ENCODE measurements at regions not wholly inside any gene's neighbourhood (a gene's known extent, or its start where the extent isn't known, plus 50 kb on each side); places are given as distances from the start of the nearest gene placed in this dataset.
"Not testable (repeated sequence)": the region's sequence is repeated elsewhere in the genome, so short reads cannot be mapped to it uniquely, and the experiment has no call there.

DNA sequence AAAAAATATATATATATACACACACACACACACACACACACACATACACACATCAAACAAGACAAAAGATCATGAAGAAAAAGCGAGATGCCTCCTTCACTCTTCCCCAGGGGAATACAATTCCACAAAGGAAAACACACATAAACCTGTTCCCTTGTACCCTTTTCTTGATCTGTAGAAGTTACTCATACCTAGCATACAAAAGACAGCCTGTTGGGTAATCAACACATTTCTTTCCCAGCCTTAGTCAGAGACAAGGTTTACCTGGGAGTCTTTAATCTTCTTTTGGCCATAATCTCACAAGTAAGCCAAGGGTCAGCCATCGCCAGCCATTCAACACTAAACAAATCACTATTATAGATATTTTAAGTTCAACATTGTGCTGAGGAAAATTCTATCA, 407.0 kb downstream of the SUCLG1 start:
- no peak for DNase-seq (ENCODE audit: low read depth)

DNA sequence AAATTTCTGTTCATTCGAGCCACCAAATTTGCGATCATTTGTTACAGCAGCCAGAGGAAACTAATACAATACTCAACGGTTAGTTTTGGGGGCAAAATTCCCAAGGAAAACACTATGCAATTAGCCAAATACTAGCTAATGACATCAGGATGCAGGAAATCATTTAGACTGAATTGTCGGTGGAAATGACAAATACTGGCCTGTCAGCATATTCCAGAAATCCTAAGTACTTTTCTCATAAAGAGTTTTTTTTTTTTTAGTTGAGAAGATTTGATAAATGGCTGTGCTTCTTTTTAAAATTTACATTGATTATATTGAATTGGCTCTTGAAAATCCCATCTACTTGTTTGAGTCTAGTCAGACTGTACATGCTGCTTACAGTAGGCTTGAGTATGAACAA, 410.1 kb downstream of the SUCLG1 start:
- no peak for DNase-seq (ENCODE audit: low read depth)

DNA sequence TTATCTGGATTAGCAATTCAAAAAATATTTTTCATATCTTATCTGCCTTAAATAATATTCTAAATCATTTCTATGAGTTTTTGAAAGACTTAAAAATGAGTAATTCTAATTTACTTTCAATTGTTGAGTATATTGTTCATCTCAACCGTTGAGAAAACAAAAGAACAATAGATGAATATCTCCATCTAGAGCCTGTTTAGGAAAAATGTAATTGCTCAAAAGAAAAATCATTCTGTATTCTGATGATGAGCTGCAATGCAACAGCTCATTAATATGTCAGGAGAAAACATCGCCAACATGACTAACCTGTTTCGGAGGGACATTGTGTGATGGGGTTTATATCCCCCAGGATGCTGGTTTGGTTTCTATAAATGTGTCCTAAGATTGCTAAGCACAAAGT, 417.6 kb downstream of the SUCLG1 start:
- no peak for DNase-seq (ENCODE audit: low read depth)

DNA sequence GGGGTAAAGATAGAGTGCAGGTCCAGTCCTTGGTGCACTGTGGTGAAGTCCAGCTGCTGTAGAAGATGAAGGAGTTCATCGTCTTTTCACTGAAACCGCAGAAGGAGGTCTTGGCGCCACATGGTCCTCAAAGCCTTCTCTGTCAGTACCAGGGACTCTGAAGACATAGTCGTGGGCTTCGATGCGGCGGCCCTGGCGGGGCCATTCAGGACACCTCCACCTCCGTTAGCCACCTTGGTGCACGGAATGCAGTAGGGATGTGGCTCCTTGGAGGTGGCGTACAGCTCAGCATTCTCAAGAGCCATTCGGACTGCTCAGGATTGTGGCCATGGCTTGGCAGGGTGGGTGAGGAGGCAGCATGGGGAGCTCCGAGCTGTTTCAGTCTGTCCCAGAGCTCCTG, 418.8 kb downstream of the SUCLG1 start:
- DNase-seq (ENCODE audit: low read depth), result no peak

DNA sequence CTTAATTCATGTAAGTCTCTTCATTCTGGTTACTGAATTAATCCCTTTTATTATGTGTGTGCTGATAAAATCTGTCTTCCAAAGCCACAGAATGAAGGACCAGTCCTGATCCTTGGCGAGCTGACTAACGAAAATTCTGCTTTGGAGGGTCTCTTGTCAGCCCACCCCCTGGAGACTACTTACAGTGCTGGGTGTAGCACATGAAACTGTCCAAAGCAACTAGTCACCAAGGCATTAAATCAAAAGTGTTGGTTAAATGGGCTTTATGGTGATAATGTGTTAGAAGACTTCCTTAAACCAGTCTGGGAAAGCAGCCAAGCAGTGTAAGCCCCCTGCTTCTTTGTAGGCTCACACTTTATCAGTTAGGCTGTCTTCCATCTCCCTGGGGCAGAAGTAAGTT, 420.2 kb downstream of the SUCLG1 start:
- no peak for DNase-seq (ENCODE audit: low read depth)

DNA sequence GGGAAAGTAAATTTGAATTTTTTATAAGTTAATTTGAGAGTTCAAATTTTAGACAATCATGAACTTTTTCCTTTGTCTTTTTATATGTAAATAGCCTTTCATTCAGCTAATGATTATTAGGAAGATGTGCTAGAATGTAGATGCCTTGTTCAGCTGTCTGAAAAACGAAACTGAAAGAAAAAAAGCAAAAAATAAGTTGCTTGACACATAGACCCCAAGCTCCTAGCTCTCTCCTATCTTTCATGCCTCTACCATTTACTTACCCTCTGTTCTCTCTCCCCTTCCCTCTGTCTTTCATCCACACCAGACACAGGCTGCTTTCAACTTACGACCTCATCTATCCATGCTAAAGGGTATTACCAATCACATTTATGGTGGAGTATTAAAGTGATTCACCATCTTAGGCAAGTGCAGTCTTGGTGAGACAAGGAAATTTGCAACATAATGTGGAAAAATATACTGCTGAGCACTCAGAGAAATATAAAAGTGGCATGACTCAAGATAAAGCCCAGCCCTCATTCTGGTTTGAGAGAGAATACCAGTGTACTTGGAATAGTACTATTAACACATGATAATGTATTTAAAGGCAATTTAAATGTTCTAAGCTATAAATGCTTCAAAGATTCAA, 425.6 kb downstream of the SUCLG1 start:
- no peak for DNase-seq (ENCODE audit: low read depth)

DNA sequence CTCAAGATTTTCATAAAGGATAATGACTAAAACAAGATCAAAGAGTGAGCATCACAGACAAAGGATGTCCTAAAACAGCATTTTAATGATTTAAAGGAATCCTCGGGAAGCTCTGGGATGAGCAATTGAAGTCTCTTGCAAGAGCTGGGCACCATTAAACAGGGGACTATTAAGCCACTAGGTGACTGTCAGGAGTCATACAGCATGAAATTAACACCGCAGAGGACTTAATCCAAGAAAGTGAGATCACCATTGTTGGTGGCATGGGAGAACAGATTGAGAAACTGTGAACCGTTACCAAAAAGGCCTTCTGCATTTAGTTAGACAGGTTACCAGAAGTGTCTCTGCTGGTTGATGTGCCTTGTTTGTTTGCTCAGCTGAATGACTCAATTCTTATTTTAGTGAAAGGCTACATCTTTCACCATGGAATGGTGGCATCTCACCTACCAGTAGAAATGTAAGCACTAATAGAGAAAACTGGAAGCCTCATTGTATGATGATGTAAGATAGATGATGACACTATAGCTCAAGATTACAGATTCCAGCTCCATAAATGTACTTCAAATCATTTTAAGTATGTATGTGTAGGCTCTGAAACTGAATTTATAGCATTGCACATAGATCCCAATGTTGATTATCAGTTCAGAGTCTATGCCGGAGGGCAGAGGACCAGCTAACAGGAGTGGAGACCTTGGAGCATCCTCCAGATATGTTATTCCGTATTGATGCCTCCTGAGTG, 427.6 kb downstream of the SUCLG1 start:
- DNase-seq (ENCODE audit: low read depth), result no peak

DNA sequence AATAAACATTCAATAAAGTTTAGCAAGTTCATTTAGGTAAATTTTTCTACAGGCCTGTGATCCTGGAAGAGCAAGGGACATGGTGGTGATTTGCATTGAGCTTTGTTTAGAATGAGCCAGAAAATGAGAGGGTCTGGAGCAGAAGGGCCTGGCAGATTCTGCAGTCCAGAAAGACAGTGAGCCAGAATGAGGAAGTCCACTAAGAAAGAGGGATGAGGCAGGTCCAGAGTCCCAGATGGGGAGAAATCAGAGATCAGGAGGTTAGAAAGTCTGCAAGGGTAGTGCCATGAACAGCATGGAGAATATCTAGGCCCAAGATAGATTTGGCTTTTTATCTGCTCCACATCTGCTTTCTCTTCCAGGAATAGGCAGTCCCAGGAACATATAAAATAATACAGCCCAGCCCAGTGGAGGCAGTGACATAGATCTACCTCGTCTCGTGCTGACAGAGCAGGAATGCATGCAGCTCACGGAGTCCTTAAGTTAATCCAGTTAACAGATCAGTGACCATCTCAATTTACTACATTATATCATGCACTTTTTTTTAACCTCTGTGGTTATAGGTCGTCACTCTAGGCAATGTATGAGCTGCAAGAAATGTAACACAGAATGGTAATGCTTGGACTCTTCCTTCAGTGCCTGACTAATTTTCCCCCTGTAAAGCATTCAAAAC, 429.0 kb downstream of the SUCLG1 start:
- DNase-seq (ENCODE audit: low read depth), result no peak

DNA sequence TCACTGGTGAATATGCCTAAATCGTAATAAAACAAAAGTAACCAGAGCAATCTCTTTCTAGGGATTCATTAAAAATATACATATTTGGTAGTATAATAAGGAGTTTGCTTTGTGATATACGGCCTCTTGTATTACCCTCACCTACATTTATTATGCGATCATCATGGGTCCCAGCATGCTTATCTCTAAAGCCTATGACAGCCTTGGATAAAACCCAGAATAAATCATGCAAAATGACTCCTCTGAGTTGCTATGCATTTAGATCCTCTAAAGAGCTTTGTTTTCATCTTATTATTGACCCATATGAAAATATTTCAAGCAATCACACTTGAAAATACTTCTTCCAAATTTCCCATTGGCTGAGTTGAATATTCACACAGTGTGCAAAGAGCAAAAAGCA, 432.3 kb downstream of the SUCLG1 start:
- no peak for DNase-seq (ENCODE audit: low read depth)

DNA sequence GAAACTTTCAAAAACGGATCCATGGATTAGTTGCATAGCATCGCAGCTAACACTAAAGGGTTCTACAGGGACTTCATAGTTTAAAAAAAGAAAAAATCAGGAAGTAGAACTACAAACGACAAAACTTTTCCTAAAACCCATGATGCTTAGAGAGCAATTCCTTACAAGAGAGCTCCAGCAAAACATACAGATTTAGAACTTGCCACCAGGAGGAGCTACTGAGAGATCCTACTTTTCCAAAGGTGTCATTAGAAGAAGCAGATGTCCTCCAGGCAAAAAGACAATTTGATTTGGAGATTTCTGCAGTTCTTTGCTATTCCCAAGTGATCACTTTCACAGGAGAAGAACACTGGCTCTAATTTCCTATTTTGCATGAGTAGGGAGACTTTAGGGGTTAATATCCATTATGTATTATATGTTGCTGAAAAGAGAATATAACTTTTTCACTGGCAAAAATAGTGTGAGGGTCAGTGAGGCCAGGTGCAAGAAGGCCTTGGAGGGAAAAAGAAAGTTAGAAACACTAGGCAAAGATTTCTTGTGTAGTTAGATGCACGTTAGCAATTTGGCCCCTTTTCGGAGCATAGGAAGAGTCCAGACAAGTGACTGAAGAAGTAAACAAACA, 436.2 kb downstream of the SUCLG1 start:
- DNase-seq (ENCODE audit: low read depth), result no peak

DNA sequence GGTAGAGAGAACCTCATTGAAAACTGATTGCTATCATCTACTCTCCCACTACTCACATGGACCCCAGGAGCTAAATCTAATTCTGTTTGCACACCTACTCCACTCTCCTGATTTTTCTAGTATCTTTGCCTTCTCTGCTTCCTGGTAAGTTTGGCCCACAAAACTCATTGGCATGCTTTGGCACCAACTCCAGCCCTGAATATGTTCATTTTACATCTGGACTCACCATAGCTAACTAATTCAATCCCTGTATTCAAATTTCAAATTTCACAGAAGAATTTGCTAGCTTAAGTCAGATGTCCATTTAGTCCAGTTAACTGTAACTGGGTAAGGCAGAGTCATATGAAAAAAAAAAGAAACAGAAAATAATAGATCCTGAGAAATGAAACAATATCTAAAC, 442.1 kb downstream of the SUCLG1 start:
- no peak for DNase-seq (ENCODE audit: low read depth)

DNA sequence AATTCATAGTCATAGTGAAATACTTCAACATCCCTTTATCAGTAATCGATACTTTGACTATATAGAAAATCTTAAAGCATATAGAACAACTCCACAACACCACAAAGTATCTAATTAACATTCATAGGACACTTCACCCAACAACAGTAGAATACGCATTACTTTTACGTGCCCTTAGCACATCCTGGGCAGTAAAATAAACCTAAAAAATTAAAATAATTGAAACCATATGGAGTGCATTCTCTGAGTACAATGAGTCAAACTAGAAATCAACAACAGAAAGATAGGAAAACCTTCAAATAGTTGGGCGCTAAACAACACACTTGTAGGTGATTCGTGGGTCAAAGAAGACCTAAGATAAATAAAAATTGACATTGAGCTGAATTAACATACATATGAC, 442.9 kb downstream of the SUCLG1 start:
- no peak for DNase-seq (ENCODE audit: low read depth)

DNA sequence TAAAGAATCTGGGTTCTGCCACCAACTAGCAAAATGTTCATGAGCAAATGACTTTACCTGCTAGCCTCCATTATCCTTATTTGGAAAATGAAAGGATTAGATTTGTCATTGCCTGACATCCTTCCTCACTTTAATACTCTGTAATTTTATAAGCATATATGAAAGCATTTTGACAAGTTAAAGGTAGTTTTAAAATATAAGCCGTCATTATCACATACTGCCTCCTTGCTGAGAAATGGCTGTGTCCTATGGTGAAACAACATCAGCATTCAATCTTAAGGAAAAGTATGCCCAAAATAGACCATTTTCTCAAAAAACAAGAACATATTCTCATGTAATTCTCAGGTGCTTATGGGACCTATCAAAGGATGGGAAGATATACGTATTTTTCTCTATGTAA, 461.2 kb downstream of the SUCLG1 start:
- DNase-seq (ENCODE audit: low read depth), result no peak

DNA sequence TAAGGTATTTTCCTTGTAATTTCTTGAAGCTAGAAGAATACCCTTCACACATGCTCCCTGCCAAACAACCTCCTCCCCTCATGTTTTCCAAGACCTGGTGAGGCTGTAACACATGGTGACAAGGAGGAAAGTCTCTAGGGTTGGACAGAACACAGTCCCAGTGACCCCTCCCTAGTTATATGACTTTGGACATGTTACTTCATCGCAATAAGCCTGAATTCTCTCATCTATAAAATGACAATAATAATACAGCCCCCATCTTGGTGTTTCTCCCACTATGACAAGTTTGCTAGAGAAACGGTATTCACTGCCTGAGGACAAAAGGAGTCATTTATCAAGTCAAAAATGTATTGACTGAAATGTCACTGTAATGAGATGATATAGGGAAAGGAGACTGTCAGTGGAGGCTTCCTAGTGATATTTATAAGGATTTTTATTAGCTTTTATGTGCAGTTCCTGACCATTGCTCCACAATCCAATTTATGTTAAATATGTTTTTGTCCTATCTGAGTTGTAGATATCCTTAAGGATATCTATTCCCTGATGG, 464.4 kb downstream of the SUCLG1 start:
- DNase-seq (ENCODE audit: low read depth), result no peak

DNA sequence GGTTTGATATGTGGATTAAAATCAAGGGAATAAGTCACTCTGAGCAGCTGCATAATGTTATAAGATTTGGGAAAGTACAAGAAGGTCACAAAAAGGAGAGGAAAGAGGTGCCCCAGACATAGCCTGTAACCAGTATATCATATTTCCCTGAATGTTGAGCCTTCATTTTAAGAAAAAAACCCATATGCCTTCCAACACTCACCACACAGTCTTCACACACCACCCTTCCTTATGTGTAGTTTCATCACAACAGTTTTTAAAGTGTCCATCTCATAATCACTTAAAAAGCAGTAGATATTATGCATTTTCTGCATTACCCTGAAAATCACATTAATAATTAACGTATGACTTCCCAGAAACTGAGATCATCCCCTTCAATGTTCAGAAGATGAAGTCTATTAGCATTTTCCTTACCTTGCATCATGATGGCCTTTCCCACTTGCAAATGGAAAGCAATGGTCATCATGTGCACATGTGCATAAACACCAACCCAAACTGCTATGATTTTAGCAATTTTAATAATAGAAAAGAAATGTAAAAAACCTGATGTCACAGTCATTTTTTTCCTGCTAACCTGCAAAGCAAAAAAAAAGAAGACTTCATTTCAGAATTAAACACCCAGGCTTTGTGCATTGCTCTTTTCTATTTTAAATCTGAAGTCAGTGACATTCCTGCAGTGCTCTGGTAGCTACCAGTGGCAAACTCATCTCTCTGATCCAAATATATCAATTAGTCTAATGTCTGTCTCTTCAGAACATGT, 465.0 kb downstream of the SUCLG1 start:
- DNase-seq (ENCODE audit: low read depth), result no peak

DNA sequence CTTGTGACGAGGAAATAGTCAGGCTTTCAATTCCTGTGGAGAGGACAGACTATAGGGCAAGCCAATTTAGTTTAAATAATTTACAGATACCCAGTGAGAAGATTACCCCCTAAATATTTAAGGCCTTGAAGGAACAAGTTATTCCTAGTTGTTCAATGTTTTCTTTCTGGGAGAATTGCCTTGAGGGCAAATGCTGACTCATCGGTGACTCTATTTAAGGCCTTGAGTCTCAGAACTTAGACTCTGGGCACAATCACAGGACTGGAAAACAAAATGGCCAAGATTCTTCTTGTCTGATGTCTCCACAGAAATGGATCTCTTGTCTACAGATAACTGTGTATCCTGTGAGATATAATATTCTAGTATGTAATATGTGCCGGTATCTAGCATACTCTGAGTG, 467.1 kb downstream of the SUCLG1 start:
- no peak for DNase-seq (ENCODE audit: low read depth)

DNA sequence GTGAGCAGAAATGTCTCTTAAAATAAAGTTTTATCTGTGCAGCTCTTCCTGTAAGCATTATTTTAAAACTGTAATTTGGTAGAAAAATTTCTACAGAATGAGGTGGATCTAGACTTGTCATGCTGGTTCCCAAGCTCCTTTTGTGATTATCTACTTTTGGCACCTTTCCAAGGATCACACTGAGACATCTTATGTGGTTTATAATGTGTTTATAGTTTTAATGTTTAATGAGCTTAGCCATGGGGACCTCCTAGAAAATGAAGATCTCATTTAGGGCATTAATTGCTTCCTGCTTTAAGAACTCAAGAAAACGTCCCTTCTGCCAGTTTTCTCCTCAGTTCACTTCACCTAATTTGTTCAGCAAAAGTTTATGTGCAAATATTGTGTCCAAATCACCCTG, 468.4 kb downstream of the SUCLG1 start:
- DNase-seq (ENCODE audit: low read depth), result no peak

DNA sequence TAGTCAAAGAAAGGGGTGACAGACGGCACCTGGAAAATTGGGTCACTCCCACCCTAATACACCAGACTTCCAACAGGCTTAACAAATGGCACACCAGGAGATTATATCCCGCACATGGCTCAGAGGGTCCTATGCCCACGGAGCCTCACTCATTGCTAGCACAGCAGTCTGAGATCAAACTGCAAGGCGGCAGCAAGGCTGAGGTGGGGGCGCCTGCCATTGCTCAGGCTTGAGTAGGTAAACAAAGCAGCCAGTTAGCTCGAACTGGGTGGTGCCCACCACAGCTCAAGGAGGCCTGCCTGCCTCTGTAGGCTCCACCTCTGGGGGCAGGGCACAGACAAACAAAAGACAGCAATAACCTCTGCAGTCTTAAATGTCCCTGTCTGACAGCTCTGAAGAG, 482.5 kb downstream of the SUCLG1 start:
- DNase-seq (ENCODE audit: low read depth), result not testable (repeated sequence)

DNA sequence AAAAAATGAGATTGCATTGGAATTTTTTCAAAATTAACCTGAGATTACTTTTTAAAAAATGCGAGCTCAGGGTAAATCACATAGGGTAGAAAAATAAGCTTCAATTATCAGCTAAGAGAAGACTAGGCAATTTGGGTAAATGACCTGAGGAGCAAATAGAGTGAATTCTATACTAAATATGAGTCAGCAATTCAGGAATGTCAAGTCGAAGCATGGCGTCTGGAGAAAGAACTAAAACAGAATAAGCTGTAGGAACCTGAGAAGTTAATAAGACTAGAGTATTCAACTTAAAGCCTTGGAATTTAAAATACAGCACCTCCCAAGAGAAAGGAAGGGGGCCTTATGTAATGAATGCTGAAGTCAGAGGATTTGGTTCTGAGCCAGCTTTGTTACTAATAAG, 487.0 kb downstream of the SUCLG1 start:
- no peak for DNase-seq (ENCODE audit: low read depth)

DNA sequence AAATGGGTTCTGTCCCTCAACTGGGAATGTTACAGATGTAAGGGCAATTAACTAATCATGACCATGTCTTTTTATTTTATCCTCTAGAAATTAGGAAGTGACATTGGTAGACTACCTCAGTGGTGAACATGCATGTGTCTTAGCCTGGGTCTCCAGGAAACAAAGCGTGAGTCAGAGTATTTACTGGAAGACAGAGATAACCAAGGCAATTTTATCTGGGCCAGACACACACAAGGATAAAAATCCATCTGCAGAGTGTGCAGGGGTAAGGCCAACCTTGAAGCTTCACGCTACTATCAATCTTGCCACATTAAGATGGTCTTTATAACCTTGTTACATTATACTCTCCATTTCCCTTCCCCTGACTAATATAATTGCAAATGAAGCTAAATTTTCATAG, 487.5 kb downstream of the SUCLG1 start:
- DNase-seq (ENCODE audit: low read depth), result no peak

DNA sequence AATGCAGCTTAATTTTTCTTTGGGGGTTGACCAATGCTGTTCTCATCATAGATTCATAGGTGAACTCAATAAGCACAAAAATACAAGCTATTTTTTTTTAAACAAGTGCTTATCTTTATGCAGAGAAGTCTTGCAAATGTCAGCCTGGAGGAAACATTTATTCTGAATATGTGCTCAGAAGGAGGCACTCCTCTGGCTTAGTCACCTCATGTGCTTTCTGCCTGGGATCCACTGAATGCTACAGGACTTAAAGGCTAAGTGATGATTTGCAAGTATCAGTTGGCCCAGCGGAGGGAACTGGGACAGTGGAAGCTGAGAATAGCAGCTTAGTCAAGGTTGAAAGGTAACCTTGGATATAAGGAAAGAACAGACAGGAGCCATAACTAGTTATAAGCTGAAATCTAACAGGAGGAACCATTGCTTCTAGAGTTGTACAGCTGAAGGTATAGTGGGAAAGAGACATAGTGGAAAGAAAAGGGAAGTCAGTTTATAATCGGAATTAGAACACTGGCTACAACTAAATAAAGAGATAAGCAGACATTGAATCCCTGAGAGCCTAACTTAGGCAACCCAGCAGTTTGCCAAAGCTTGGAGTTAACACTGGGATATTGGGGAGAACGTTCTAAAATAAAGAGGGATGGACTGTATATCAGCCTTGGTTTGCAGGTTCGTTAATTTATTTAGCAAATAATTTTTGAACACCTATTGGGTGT, 488.7 kb downstream of the SUCLG1 start:
- no peak for DNase-seq (ENCODE audit: low read depth)
